GM19463 (cell line): ENCODE measurements at regions not wholly inside any gene's neighbourhood (a gene's known extent, or its start where the extent isn't known, plus 50 kb on each side); places are given as distances from the start of the nearest gene placed in this dataset.

ENCODE experiments used
- ATAC-seq: cut with Tn5 transposase; IDR thresholded peaks from one replicate; pipeline ENCODE4 v1.9.1; 2021; ENCODE audit warnings: mild to moderate bottlenecking, moderate library complexity; ENCODE audit not compliant: unreplicated experiment

GRCh38 chr5:117860550-117860949 lies 1127.8 kb downstream of the DTWD2 start:
- no peak for ATAC-seq

- ATAC-seq, result peak; percentile 49
Measured at GRCh38 chr5:117859176-117859575, 1129.2 kb downstream of the DTWD2 start.

DNA sequence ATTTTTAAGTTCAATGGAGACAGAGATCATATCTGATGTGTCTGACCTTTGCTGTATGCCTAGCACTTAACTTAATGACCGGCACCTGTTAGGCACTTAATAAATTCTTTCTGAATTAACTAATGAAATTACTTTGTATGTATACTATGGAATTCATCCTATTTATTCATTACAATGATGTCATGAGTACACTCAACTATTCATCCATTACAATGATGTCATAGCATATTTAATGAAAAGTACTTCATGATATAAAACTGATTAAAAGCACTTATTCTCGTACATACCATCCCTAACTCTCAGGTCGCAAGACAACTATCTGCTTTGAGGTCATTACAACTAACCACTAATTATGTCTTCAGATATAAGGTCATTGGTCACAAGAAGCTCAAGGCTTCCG lies 1131.6 kb downstream of the DTWD2 start:
- ATAC-seq, result no peak

- ATAC-seq, result no peak
Measured at GRCh38 chr5:117837786-117838185, 1150.6 kb downstream of the DTWD2 start.

DNA sequence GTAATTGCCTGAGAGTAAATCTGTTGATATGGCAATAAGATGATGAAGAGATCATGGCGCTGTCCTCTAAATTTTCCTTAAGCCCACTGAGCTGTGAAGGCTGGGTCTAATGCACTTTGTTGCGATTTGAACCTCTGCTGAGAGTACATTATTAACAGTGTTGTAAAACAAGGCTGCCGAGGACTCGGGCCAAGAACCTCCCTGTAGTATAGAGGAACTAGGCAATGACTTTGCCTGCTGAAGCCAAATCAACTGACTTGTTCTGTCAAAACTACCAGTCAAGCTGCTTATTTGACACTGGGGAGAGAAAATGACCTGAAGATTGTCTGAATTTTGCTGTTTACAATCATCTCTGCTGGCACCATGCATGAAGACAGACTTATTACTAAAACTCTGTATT lies 1154.7 kb downstream of the DTWD2 start:
- ATAC-seq, result no peak

DNA sequence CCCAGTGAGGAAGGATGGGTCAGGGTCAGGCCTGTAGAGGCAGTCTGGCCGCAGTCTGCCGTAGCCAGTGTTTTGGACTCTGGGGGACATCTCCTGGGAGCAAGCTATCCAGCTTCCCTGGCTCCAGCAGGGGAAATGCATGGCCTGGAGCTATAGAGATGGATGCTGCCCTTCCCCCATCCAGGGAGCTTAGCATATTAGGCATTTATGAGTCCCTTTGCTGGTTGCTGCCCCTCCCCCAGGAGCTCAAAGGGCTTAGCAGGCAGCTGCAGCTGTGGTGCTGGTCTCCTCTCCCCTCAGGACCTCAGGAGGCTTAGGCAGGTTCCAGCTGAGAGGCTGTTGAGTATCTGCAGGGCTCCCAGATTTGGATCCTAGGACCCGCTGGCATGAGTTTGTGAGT lies 1158.7 kb downstream of the DTWD2 start:
- ATAC-seq, result no peak

DNA sequence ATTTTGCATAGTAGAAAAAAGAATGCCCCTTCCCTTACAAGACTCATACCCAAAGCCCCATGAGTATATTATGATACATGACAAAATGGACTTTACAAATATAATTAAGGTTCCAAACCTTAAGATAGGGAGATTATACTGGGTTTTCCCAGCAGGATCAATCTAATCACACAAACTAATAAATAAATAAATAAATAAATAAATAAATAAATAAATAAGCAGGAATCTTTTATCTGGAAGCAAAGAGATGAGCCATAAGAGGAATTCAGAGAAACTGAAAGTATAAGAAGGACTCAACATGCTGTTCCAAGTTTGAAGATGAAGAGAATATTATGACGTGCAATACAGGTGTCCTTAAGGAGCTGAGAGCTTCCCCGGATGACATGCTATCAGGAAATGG lies 1174.5 kb downstream of the DTWD2 start:
- ATAC-seq, result no peak

DNA sequence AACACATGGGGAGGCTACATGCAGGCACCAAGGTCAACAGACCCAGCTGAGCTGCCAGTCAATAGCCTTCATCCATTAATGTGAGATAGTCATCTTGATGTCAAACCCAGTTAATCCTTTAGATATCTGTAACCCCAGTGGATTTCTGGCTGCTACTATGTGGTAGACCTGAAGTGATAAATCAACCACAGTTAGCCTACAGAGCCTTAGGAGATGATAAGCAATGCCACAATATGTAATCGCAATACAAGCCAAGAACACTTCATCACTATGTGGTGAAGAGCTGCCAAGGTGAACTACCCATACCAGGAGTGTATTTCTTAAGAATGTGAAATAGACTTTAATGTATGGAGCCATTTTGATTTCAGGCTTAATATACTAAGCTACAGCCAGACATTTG lies 1175.5 kb downstream of the DTWD2 start:
- no peak for ATAC-seq

DNA sequence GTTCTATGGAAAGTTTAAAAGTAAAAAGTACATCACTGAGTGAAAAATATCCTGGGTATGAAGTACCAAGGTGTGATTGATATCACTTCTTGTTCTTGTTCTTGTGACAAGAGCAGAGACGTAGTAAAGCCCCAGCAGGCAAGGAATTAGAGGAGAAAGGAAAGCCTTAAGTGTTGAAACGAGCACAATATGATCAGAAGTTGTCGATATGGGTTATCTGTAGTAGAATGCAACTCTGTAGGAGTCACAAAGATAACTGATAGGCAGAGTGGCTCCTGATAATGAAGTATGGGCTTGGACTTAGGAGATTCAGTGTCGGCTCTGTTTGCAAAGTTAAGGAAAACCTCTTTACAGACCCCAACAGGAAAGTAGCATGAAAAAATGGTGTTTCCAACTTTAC lies 1179.1 kb downstream of the DTWD2 start:
- ATAC-seq, result no peak

DNA sequence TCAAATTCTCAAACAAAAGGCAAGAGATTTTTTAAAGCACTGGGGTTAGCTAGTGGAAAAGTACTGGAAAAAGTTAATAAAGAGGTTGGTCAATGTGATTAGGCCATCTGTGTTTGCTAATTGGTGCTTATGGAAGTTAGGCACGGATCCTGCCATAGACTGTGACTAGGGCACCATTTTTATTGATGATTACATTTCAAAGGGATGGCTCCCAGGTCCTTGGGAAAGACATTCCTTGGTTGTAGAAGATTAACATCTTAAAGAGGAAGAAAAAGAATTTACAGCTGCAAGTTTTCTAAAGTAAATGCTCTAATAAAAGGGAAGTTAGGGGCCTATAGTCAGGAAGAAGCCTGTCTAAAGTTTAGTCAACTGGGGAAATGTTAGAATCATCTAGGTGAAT lies 1183.3 kb downstream of the DTWD2 start:
- no peak for ATAC-seq

GRCh38 chr5:117803533-117803932 lies 1184.8 kb downstream of the DTWD2 start:
- no peak for ATAC-seq

DNA sequence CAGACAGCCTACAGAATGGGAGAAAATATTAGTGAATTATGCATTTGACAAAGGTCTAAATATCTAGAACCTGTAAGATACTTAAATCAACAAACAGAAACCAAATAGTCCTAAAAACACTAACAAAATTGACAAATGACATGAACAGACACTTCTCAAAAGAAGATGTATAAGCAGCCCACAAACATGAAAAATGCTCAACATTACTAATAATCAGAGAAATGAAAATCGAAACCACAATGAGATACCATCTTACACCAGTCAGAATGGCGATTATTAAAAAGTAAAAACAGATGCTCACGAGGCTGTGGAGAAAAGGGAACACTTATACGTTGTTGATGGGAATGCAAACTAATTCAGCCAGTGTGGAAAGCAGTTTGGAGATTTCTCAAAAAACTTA lies 1186.8 kb downstream of the DTWD2 start:
- ATAC-seq, result no peak

DNA sequence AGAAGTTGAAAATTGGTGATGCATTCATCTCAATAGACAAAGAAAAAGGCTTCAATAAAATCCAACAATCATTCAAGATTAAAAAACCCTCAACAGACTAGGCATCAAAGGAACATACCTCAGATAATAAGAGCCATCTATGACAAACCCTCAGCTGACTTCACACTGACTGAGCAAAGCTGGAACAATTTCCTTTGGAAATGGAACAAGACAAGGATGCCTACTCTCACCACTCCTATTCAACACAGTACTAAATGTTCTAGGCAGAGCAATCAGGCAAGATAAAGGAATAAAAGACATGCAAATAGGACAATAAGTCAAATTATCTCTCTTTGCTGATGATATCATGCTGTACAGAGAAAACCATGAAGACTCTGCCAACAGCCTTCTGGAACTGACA lies 1188.1 kb downstream of the DTWD2 start:
- ATAC-seq, result no peak

GRCh38 chr5:117794847-117795246 lies 1193.5 kb downstream of the DTWD2 start:
- no peak for ATAC-seq

GRCh38 chr5:117793963-117794362 lies 1194.4 kb downstream of the DTWD2 start:
- ATAC-seq, result no peak

GRCh38 chr5:117792476-117792875 lies 1195.9 kb downstream of the DTWD2 start:
- no peak for ATAC-seq

- no peak for ATAC-seq
Measured at GRCh38 chr5:117788596-117788995, 1199.8 kb downstream of the DTWD2 start.

GRCh38 chr5:117779171-117779570 lies 1204.5 kb upstream of the SEMA6A start:
- no peak for ATAC-seq

DNA sequence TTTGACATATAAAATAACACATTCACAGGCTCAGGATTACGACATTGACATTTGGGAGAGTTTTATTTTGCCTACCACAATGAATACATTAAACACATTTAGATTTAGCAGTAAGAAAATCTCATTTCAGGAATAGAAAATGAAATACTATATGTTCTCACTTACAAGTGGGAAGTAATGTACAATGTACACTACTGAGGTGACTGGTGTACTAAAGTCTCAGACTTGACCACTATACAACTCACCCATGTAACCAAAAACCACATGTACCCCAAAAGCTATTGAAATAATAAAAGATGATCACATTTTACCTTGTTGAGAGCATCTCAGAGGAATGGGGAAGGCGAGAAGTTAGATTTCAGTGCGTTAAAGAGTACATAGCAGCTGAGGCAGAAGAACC lies 1202.4 kb upstream of the SEMA6A start:
- ATAC-seq, result no peak

- ATAC-seq, result no peak
Measured at GRCh38 chr5:117769877-117770276, 1195.3 kb upstream of the SEMA6A start.

DNA sequence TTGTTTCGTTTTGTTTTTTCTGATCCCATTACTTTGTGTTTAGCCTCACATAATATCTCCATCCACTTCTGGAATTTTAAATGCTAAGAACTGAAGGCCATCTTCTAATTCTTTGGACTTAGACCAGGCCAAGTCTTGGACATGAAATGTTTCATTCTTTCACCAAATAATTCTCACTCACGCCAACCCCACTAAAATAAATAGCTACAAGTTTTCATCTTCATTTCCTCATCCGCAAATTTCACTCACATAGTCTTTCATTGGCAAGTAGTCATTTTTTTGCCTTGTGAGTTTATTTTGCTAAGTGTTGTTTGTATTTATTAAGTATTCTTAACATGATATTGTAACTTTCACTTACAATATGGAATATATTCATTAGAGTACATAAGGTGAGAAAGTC lies 1188.6 kb upstream of the SEMA6A start:
- ATAC-seq, result no peak

DNA sequence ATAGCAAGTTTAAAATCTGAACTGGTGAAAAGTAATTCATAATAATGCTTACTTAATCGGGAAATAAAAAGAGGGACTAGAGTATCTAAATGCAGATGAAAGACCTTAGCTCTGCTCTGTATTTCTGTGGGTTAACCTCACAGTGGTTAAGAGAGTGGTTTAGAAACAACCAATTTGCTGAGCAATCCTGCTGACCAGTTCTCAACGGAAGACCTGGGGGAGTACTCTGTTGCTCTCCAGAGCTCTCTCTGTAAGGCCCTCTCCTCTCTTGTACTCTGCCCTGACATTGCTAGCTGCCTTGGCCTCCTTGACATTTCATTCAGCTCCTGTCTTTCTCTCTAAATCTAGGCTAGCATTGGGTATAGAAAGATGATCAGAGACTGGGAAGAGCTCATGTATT lies 1186.6 kb upstream of the SEMA6A start:
- no peak for ATAC-seq

DNA sequence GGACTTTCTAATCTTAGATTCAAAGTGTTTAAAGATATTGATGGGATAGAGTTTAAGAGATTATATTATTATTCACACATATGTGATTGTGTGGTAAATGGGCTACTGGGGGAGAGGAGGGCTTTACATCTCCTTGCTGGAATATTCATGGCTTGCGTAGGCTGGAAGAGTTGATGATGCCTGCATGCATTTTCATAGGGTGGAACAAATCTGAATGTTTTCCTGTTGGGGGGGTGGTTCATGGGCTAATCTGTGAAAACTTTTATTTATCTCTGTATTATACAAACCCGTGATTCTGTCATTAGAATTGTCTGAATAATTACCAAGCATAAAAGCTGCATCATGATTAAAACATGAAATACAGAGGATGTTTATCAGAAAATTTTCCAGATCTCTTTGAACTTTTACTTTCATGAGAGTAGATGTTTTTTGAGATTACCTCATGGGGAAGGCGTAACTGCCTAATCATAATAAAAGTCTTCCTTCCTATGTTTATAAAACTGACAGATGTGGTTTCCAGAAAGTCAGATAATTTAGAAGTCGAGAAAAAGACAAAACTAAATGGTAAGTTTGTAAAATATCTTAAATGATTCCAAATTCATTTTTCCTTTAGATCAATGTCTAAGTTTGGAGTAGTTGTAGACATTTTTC lies 1185.4 kb upstream of the SEMA6A start:
- ATAC-seq, result no peak
